DND-41 (cell line): ENCODE measurements at regions not wholly inside any gene's neighbourhood (a gene's known extent, or its start where the extent isn't known, plus 50 kb on each side); places are given as distances from the start of the nearest gene placed in this dataset.

Source experiments
- CTCF ChIP-seq: IDR thresholded peaks from 2 replicates; pipeline ENCODE4 v1.5.1; 2012; ENCODE audit warnings: borderline replicate concordance, low read length, moderate library complexity, mild to moderate bottlenecking; ENCODE audit not compliant: poor library complexity, severe bottlenecking; ENCODE audit errors: extremely low read depth
- EZH2 ChIP-seq: IDR thresholded peaks from 3 replicates; pipeline ENCODE4 v1.6.1; 2012; ENCODE audit warnings: borderline replicate concordance, low read depth, mild to moderate bottlenecking, moderate library complexity, low read length, inconsistent platforms; ENCODE audit not compliant: severe bottlenecking

- TF ChIP-seq CTCF: no peak
- no peak for TF ChIP-seq EZH2
These were observed 363.5 kb upstream of the PRICKLE1 start for GRCh38 chr12:42953021-42953420.
